SK-N-SH treated with all-trans-retinoic acid at 6 μM for 48 hours (cell line): ENCODE measurements at regions not wholly inside any gene's neighbourhood (a gene's known extent, or its start where the extent isn't known, plus 50 kb on each side); places are given as distances from the start of the nearest gene placed in this dataset.

ENCODE experiments used
- ATAC-seq: fragments of 200-7000 bp; cut with Tn5 transposase; 3 replicates; pipeline ENCODE4 v1.9.1; 2020; ENCODE audit warnings: mild to moderate bottlenecking, moderate library complexity
- BACH2 ChIP-seq: fragments of 250-450 bp; sonication (Bioruptor Pico); IDR thresholded peaks from 2 replicates; pipeline ENCODE4 v1.9.0; 2021; ENCODE audit warnings: mild to moderate bottlenecking, borderline replicate concordance
- CREB5 ChIP-seq: fragments of 250-450 bp; sonication (Bioruptor Pico); IDR thresholded peaks from 2 replicates; pipeline ENCODE4 v1.5.1; 2020; ENCODE audit warnings: low read depth, mild to moderate bottlenecking, moderate library complexity
- CSDC2 ChIP-seq: fragments of 250-450 bp; sonication (Bioruptor Pico); IDR thresholded peaks from 2 replicates; pipeline ENCODE4 v1.5.0; 2020; ENCODE audit warnings: mild to moderate bottlenecking, moderate library complexity
- CSRNP3 ChIP-seq: fragments of 250-450 bp; sonication (Bioruptor Pico); IDR thresholded peaks from 2 replicates; pipeline ENCODE4 v1.5.1; 2021; ENCODE audit warnings: mild to moderate bottlenecking, moderate library complexity
- ESRRG ChIP-seq: fragments of 250-450 bp; sonication (Bioruptor Pico); IDR thresholded peaks from 2 replicates; pipeline ENCODE4 v1.6.1; 2021; ENCODE audit warnings: mild to moderate bottlenecking
- GLIS3 ChIP-seq: fragments of 250-450 bp; sonication (Bioruptor Pico); IDR thresholded peaks from 2 replicates; pipeline ENCODE4 v1.5.0; 2020; ENCODE audit warnings: mild to moderate bottlenecking, moderate library complexity
- ISL1 ChIP-seq: fragments of 250-450 bp; sonication (Bioruptor Pico); IDR thresholded peaks from 2 replicates; pipeline ENCODE4 v2.1.2; 2022; ENCODE audit warnings: mild to moderate bottlenecking, moderate library complexity
- OSR1 ChIP-seq: fragments of 250-450 bp; sonication (Bioruptor Pico); IDR thresholded peaks from 2 replicates; pipeline ENCODE4 v1.8.0; 2022; ENCODE audit warnings: moderate library complexity, mild to moderate bottlenecking, inconsistent platforms
- PATZ1 ChIP-seq: fragments of 250-450 bp; sonication (Bioruptor Pico); IDR thresholded peaks from 2 replicates; pipeline ENCODE4 v1.8.0; 2020; ENCODE audit warnings: mild to moderate bottlenecking, moderate library complexity, borderline replicate concordance
- POU6F1 ChIP-seq: fragments of 250-450 bp; sonication (Bioruptor Pico); IDR thresholded peaks from 2 replicates; pipeline ENCODE4 v1.8.0; 2021; ENCODE audit warnings: low read depth, mild to moderate bottlenecking, moderate library complexity, borderline replicate concordance
- PPARA ChIP-seq: fragments of 250-450 bp; sonication (Bioruptor Pico); IDR thresholded peaks from 2 replicates; pipeline ENCODE4 v1.5.0; 2020; ENCODE audit warnings: mild to moderate bottlenecking, borderline replicate concordance
- RARB ChIP-seq: fragments of 250-450 bp; sonication (Bioruptor Pico); IDR thresholded peaks from 2 replicates; pipeline ENCODE4 v1.8.0; 2021; ENCODE audit warnings: mild to moderate bottlenecking, moderate library complexity
- SNAI2 ChIP-seq: fragments of 250-450 bp; sonication (Bioruptor Pico); IDR thresholded peaks from 2 replicates; pipeline ENCODE4 v1.5.0; 2020; ENCODE audit warnings: mild to moderate bottlenecking, moderate library complexity
- TCF4 ChIP-seq: fragments of 250-450 bp; sonication (Bioruptor Pico); IDR thresholded peaks from 2 replicates; pipeline ENCODE4 v1.8.0; 2021; ENCODE audit warnings: mild to moderate bottlenecking, moderate library complexity, borderline replicate concordance
- TOX ChIP-seq: fragments of 250-450 bp; sonication (Bioruptor Pico); IDR thresholded peaks from 2 replicates; pipeline ENCODE4 v1.8.0; 2021; ENCODE audit warnings: mild to moderate bottlenecking, moderate library complexity, borderline replicate concordance
- ZC3H10 ChIP-seq: fragments of 250-450 bp; sonication (Bioruptor Pico); IDR thresholded peaks from 2 replicates; pipeline ENCODE4 v1.5.1; 2021; ENCODE audit warnings: mild to moderate bottlenecking, moderate library complexity
- ZFP3 ChIP-seq: fragments of 250-450 bp; sonication (Bioruptor Pico); IDR thresholded peaks from 2 replicates; pipeline ENCODE4 v1.5.0; 2020; ENCODE audit warnings: mild to moderate bottlenecking, moderate library complexity
- ZFP30 ChIP-seq: fragments of 450-650 bp; formaldehyde crosslinking; IDR thresholded peaks from 2 replicates; pipeline ENCODE4 v1.5.0; 2022; ENCODE audit warnings: mild to moderate bottlenecking, moderate library complexity
- ZNF565 ChIP-seq: fragments of 450-650 bp; formaldehyde crosslinking; conservative IDR thresholded peaks from 2 replicates; pipeline ENCODE4 v1.5.0; 2020; ENCODE audit warnings: low read depth, mild to moderate bottlenecking, moderate library complexity
- ZNF70 ChIP-seq: fragments of 450-650 bp; formaldehyde crosslinking; IDR thresholded peaks from 2 replicates; pipeline ENCODE4 v1.5.0; 2020; ENCODE audit warnings: mild to moderate bottlenecking, moderate library complexity
- ZNF8 ChIP-seq: fragments of 450-650 bp; formaldehyde crosslinking; IDR thresholded peaks from 2 replicates; pipeline ENCODE4 v1.5.0; 2020; ENCODE audit warnings: mild to moderate bottlenecking, moderate library complexity

DNA sequence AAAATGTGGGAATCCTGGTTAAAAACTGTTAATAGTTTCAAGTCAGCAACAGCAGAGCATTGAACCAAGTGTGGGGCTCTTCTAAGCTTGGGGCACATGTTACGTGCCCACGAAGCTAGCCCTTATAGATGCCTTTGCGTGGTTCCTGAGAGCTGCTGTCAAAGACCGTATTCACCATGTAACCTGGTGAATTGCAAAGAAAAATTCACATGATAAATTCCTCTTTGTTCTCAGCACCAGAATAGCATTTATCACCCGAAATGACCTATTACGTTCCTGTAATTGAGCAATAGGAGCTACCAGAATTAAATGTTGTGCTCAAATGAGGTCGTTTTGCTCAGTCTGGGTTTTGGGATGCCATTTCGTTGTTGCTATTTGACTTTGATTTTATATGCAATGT, 202.6 kb upstream of the PRPS1L1 start:
- TF ChIP-seq OSR1 (CRISPR knock-in tag) = no peak
- TF ChIP-seq ESRRG (CRISPR knock-in tag) = no peak
- TF ChIP-seq ZFP30 (CRISPR knock-in tag) = no peak
- TF ChIP-seq SNAI2 = no peak
- no peak for TF ChIP-seq ZNF565 (CRISPR knock-in tag)
- TF ChIP-seq TCF4 (CRISPR knock-in tag) = no peak
- no peak for TF ChIP-seq POU6F1 (CRISPR knock-in tag)
- no peak for TF ChIP-seq TOX (CRISPR knock-in tag)
- TF ChIP-seq ZNF70 = no peak
- TF ChIP-seq GLIS3 (CRISPR knock-in tag) = no peak
- TF ChIP-seq RARB (CRISPR knock-in tag) = no peak
- no peak for TF ChIP-seq ZFP3 (CRISPR knock-in tag)

DNA sequence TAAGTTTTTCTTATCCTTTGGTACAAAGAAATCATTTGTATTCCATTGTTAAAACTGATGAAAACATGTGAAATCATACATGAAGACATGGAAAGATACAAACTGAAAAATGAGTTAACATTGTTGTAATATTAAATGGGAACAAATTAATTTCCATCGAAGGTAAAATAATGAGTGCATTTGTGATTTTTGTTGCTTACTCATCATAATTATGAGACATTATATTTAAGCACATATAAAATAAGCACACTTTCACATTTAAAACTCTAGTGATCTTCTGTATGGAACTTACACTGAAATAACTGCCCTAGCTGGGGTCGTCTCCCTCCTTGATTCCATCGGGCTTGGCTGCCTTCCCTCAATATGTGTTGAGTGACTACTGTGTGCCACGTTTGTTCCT, 204.2 kb upstream of the PRPS1L1 start:
- TF ChIP-seq ISL1 (CRISPR knock-in tag) = no peak
- TF ChIP-seq ZNF565 (CRISPR knock-in tag) = no peak
- no peak for TF ChIP-seq ZC3H10
- TF ChIP-seq TOX (CRISPR knock-in tag) = no peak
- no peak for TF ChIP-seq ZNF70
- TF ChIP-seq ZFP3 (CRISPR knock-in tag) = no peak
- TF ChIP-seq POU6F1 (CRISPR knock-in tag) = no peak
- no peak for TF ChIP-seq CREB5 (CRISPR knock-in tag)
- TF ChIP-seq ZNF8 (CRISPR knock-in tag) = no peak
- no peak for TF ChIP-seq PPARA (CRISPR knock-in tag)
- ATAC-seq = no peak

More for the DNA sequence above, 202.6 kb upstream of the PRPS1L1 start:
- no peak for ATAC-seq

DNA sequence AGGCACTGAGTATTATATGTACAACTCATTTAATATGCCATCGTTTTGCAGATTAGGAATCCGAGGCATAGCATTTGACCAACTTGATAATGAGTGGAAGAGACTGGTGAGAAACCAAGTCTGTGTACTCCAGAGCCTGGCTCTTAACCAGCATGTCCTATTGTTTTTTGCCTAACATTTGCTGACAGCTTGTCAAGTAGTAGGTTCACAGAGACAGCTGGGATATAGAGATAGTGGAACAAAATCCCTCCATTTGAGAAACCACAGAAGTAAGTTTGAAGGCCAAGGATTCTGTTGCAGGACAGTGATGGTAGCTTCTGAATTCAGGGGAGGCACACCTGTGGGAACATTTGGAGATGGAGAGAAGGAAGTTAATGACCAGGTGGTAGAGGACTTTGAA, 206.9 kb upstream of the PRPS1L1 start:
- TF ChIP-seq TOX (CRISPR knock-in tag) = no peak
- TF ChIP-seq RARB (CRISPR knock-in tag) = no peak
- TF ChIP-seq SNAI2 = no peak
- TF ChIP-seq ZNF8 (CRISPR knock-in tag) = no peak
- TF ChIP-seq TCF4 (CRISPR knock-in tag) = no peak
- no peak for TF ChIP-seq PATZ1 (CRISPR knock-in tag)
- TF ChIP-seq CSDC2 = no peak
- no peak for TF ChIP-seq OSR1 (CRISPR knock-in tag)
- no peak for TF ChIP-seq ZNF70
- no peak for TF ChIP-seq ZNF565 (CRISPR knock-in tag)
- no peak for TF ChIP-seq PPARA (CRISPR knock-in tag)
- no peak for TF ChIP-seq CSRNP3 (CRISPR knock-in tag)

DNA sequence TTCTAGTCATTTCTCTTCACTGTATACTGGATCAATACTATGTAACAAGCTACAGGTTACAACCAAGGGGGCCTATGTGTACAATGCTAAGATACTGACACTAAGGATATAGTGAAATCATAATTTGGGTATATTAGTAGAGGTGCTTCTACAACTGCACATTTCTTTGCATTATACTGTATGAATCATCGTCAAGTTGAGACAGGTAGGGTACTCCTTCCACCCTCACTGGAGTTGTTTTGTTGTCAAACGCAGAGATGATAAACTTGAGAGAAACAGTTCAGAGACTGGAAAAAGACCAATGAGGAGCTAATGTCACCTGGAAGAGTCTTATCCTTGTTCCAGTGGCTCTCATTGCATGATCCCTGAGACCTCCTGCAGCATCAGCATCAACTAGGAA, 208.2 kb upstream of the PRPS1L1 start:
- no peak for TF ChIP-seq CSRNP3 (CRISPR knock-in tag)
- TF ChIP-seq ZNF565 (CRISPR knock-in tag) = no peak
- no peak for TF ChIP-seq OSR1 (CRISPR knock-in tag)
- no peak for TF ChIP-seq BACH2 (CRISPR knock-in tag)
- TF ChIP-seq ZC3H10 = no peak
- TF ChIP-seq TCF4 (CRISPR knock-in tag) = no peak
- no peak for ATAC-seq

More for the DNA sequence above, 206.9 kb upstream of the PRPS1L1 start:
- ATAC-seq = no peak
